ENCODE measurements at regions not wholly inside any gene's neighbourhood (a gene's known extent, or its start where the extent isn't known, plus 50 kb on each side); places are given as distances from the start of the nearest gene placed in this dataset.

- TF ChIP-seq, protein P1, sequence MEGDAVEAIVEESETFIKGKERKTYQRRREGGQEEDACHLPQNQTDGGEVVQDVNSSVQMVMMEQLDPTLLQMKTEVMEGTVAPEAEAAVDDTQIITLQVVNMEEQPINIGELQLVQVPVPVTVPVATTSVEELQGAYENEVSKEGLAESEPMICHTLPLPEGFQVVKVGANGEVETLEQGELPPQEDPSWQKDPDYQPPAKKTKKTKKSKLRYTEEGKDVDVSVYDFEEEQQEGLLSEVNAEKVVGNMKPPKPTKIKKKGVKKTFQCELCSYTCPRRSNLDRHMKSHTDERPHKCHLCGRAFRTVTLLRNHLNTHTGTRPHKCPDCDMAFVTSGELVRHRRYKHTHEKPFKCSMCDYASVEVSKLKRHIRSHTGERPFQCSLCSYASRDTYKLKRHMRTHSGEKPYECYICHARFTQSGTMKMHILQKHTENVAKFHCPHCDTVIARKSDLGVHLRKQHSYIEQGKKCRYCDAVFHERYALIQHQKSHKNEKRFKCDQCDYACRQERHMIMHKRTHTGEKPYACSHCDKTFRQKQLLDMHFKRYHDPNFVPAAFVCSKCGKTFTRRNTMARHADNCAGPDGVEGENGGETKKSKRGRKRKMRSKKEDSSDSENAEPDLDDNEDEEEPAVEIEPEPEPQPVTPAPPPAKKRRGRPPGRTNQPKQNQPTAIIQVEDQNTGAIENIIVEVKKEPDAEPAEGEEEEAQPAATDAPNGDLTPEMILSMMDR (IDR thresholded peaks at IDR 0.05), result no peak
- TF ChIP-seq EP300 (IDR thresholded peaks at IDR 0.05), result no peak
- no peak for TF ChIP-seq POLR2AphosphoS5 (IDR thresholded peaks at IDR 0.05)
Measured at GRCh38 chr15:87577336-87577735, 679.2 kb downstream of the NTRK3 start.
